H9 (cell line): ENCODE measurements at regions not wholly inside any gene's neighbourhood (a gene's known extent, or its start where the extent isn't known, plus 50 kb on each side); places are given as distances from the start of the nearest gene placed in this dataset.
A peak's percentile ranks its signal among the peaks of the same experiment; 100 is the strongest.

Experiments
- DNase-seq: peaks from one replicate; pipeline ENCODE4 v3.0.0-alpha.2; 2017
- H2AFZ ChIP-seq: one replicate; pipeline ENCODE4 v1.6.1; 2013; ENCODE audit warnings: mild to moderate bottlenecking, low read length, control low read depth, moderate library complexity
- H2AK5ac ChIP-seq: 2 replicates; pipeline ENCODE4 v1.6.1; 2013; ENCODE audit warnings: low read length, control low read depth, mixed read lengths; ENCODE audit not compliant: insufficient read length
- H2BK120ac ChIP-seq: one replicate; pipeline ENCODE4 v1.6.1; 2013; ENCODE audit warnings: low read depth, mild to moderate bottlenecking, low read length, control low read depth, inconsistent platforms; ENCODE audit not compliant: poor library complexity, severe bottlenecking
- H2BK12ac ChIP-seq: 2 replicates; pipeline ENCODE4 v1.6.1; 2013; ENCODE audit warnings: low read length, control low read depth, mixed read lengths, low read depth; ENCODE audit not compliant: insufficient read length
- H2BK15ac ChIP-seq: 2 replicates; pipeline ENCODE4 v1.6.1; 2013; ENCODE audit warnings: low read depth, low read length, control low read depth
- H2BK20ac ChIP-seq: one replicate; pipeline ENCODE4 v1.6.1; 2013; ENCODE audit warnings: low read depth, mild to moderate bottlenecking, low read length, control low read depth, inconsistent platforms; ENCODE audit not compliant: poor library complexity, severe bottlenecking
- H2BK5ac ChIP-seq: 2 replicates; pipeline ENCODE4 v1.6.1; 2013; ENCODE audit warnings: low read length, control low read depth, mixed read lengths; ENCODE audit not compliant: insufficient read length
- H3K14ac ChIP-seq: 2 replicates; pipeline ENCODE4 v1.6.1; 2013; ENCODE audit warnings: low read length, control low read depth; ENCODE audit not compliant: insufficient read depth
- H3K18ac ChIP-seq: 2 replicates; pipeline ENCODE4 v1.6.1; 2013; ENCODE audit warnings: low read depth, mild to moderate bottlenecking, mixed read lengths, low read length, control low read depth; ENCODE audit not compliant: insufficient read length
- H3K23ac ChIP-seq: 2 replicates; pipeline ENCODE4 v1.6.1; 2013; ENCODE audit warnings: low read length, control low read depth, mixed read lengths, low read depth; ENCODE audit not compliant: insufficient read length
- H3K23me2 ChIP-seq: 2 replicates; pipeline ENCODE4 v1.6.1; 2013; ENCODE audit warnings: low read depth, mild to moderate bottlenecking, mixed read lengths, low read length, control low read depth; ENCODE audit not compliant: insufficient read length, poor library complexity, severe bottlenecking
- H3K27ac ChIP-seq: 2 replicates; pipeline ENCODE4 v1.5.1; 2013; ENCODE audit warnings: low read length, control low read depth, mixed read lengths, low read depth; ENCODE audit not compliant: insufficient read length
- H3K27me3 ChIP-seq: 2 replicates; pipeline ENCODE4 v1.6.1; 2013; ENCODE audit warnings: low read length, control low read depth, inconsistent platforms; ENCODE audit not compliant: insufficient read depth
- H3K4ac ChIP-seq: 2 replicates; pipeline ENCODE4 v1.6.1; 2013; ENCODE audit warnings: low read depth, mild to moderate bottlenecking, control low read depth, inconsistent platforms, low read length, moderate library complexity
- H3K4me1 ChIP-seq: 2 replicates; pipeline ENCODE4 v1.6.1; 2013; ENCODE audit warnings: low read length, control low read depth, inconsistent platforms; ENCODE audit not compliant: insufficient read depth
- H3K4me2 ChIP-seq: 2 replicates; pipeline ENCODE4 v1.6.1; 2013; ENCODE audit warnings: low read length, control low read depth, mixed read lengths; ENCODE audit not compliant: insufficient read length, insufficient read depth
- H3K56ac ChIP-seq: 2 replicates; pipeline ENCODE4 v1.6.1; 2013; ENCODE audit warnings: low read depth, mild to moderate bottlenecking, mixed read lengths, low read length, control low read depth; ENCODE audit not compliant: insufficient read length
- H3K79me1 ChIP-seq: 2 replicates; pipeline ENCODE4 v1.6.1; 2013; ENCODE audit warnings: low read depth, mild to moderate bottlenecking, moderate library complexity, low read length, control low read depth, inconsistent platforms; ENCODE audit not compliant: insufficient read depth, poor library complexity, severe bottlenecking
- H3K79me2 ChIP-seq: 2 replicates; pipeline ENCODE4 v1.6.1; 2013; ENCODE audit warnings: low read length, control low read depth, inconsistent platforms; ENCODE audit not compliant: insufficient read depth
- H3K9ac ChIP-seq: 2 replicates; pipeline ENCODE4 v1.6.1; 2013; ENCODE audit warnings: low read length, control low read depth, mixed read lengths; ENCODE audit not compliant: insufficient read length; ENCODE audit errors: extremely low read depth
- H3K9me3 ChIP-seq: one replicate; pipeline ENCODE4 v1.6.1; 2013; ENCODE audit warnings: low read depth, low read length, inconsistent platforms; ENCODE audit not compliant: control insufficient read depth
- H3T11ph ChIP-seq: one replicate; pipeline ENCODE4 v1.6.1; 2013; ENCODE audit warnings: mild to moderate bottlenecking, low read length, control low read depth, inconsistent platforms
- H4K20me1 ChIP-seq: one replicate; pipeline ENCODE4 v1.6.1; 2013; ENCODE audit not compliant: control insufficient read depth, insufficient read length, insufficient read depth
- H4K5ac ChIP-seq: 2 replicates; pipeline ENCODE4 v1.6.1; 2013; ENCODE audit warnings: low read depth, mild to moderate bottlenecking, mixed read lengths, low read length, control low read depth; ENCODE audit not compliant: insufficient read length
- H4K8ac ChIP-seq: replicated peaks from 2 replicates; pipeline ENCODE4 v1.6.1; 2013; ENCODE audit warnings: low read length, control low read depth, mixed read lengths, low read depth; ENCODE audit not compliant: insufficient read length
- H4K91ac ChIP-seq: 2 replicates; pipeline ENCODE4 v1.6.1; 2013; ENCODE audit warnings: low read depth, mild to moderate bottlenecking, moderate library complexity, mixed read lengths, low read length, control low read depth; ENCODE audit not compliant: insufficient read length
- H3K27ac Mint-ChIP-seq, 3 experiments: 2 replicates in 2 of 3; 3 replicates in 1 of 3; pipeline ENCODE4 v1.8.0; 2020 to 2021; ENCODE audit warnings: mixed read lengths in 3 of 3, mild to moderate bottlenecking in 1 of 3, moderate library complexity in 1 of 3
- H3K27me3 Mint-ChIP-seq: 2 replicates; pipeline ENCODE4 v1.8.0; 2021; ENCODE audit warnings: low read depth, mild to moderate bottlenecking, moderate library complexity, mixed read lengths
- H3K36me3 Mint-ChIP-seq, 3 experiments: 2 replicates in 2 of 3; 3 replicates in 1 of 3; pipeline ENCODE4 v1.8.0; 2020 to 2021; ENCODE audit warnings: low read depth in 3 of 3, mixed read lengths in 3 of 3; ENCODE audit not compliant: insufficient read depth in 1 of 3
- H3K4me1 Mint-ChIP-seq, 2 experiments: 2 replicates each; pipeline ENCODE4 v1.8.0; 2020; ENCODE audit warnings: mixed read lengths in 2 of 2
- H3K4me3 Mint-ChIP-seq, 2 experiments: 2 replicates in 1 of 2; 3 replicates in 1 of 2; pipeline ENCODE4 v1.8.0; 2020 to 2021; ENCODE audit warnings: mild to moderate bottlenecking in 2 of 2, mixed read lengths in 2 of 2, moderate library complexity in 1 of 2
- H3K9me3 Mint-ChIP-seq, 2 experiments: 2 replicates in 1 of 2; 3 replicates in 1 of 2; pipeline ENCODE4 v1.8.0; 2020; ENCODE audit warnings: mild to moderate bottlenecking in 2 of 2, mixed read lengths in 2 of 2, moderate library complexity in 1 of 2
- WGBS: extraction: QIAGEN DNeasy Blood & Tissue Kit; methylation state at CpG from one replicate; pipeline ENCODE4 v1.1.7; 2013; ENCODE audit warnings: missing lambda C conversion rate, low lambda C conversion rate, mixed read lengths; ENCODE audit not compliant: insufficient read length; ENCODE audit errors: extremely low coverage; 5-methylcytosine and 5-hydroxymethylcytosine counted together
- TF ChIP-seq, protein P1 (sequence below): fragments of 200-600 bp; sonication (generic); conservative IDR thresholded peaks from 3 replicates; pipeline ENCODE4 v1.8.0; 2021; ENCODE audit warnings: antibody characterized with exemption, mild to moderate bottlenecking

DNA sequence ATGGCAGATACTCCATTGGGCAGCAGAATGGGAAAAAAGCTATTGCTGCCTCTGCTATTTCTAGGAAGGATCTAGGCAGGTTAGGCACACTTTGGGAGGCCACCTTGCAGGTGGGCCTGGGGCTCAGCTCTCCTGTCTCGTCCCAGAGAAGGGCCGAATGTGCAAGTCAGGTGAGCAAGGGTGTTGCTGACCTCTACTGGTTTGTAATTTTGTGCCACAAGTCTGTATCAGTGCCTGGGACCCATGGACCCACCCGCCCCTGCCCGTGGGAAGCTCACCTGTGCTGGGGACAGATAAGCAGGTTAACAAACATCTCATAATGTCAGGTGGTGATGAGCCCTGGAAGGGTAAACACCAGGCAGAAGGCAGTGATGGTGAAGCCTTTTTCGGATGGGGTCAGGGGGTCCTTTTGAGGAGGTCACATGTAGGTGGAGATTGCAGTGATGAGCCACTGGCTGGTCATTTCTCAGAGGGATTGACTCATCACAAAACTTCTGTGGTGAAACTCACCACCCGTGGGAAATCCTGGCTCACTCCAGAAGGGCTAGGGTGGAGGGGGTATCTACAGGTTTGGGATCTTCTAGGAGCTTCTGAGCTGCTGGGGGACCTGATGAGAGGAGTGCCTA lies 161.3 kb downstream of the KLF13 start:
- H2AFZ ChIP-seq: no peak overlapping the region
- no peak overlapping the region for H3K27ac ChIP-seq
- no peak overlapping the region for H3K4me3 Mint-ChIP-seq

More for the DNA sequence above, 161.3 kb downstream of the KLF13 start:
- peaks cover 2 to 12% of the 10 kb centered on the region in 2 experiments for H3K4me1 Mint-ChIP-seq
- Histone ChIP-seq H4K8ac (no peak overlapping the region), H3K9ac (no peak overlapping the region), H3K27me3 (peaks cover 10% of the 10 kb centered on the region; the same call in 1 of the 2 replicates), H3K56ac (no peak overlapping the region), H2BK20ac (no peak overlapping the region), H2BK15ac (no peak overlapping the region), H2BK12ac (no peak overlapping the region), H3K14ac (no peak overlapping the region), H3K18ac (no peak overlapping the region), H3K4me1 (no peaks in the 10 kb centered on the region), H3T11ph (no peak overlapping the region), H3K23ac (no peak overlapping the region), H2BK5ac (no peak overlapping the region), H3K79me2 (no peaks in the 10 kb centered on the region), H3K4me2 (no peak overlapping the region), H3K23me2 (no peaks in the 10 kb centered on the region), H3K9me3 (no peaks in the 10 kb centered on the region), H2BK120ac (no peak overlapping the region), H4K5ac (no peak overlapping the region), H3K4ac (no peak overlapping the region), H2AK5ac (no peak overlapping the region), H3K79me1 (no peaks in the 10 kb centered on the region), H4K20me1 (peaks cover 2% of the 10 kb centered on the region), H4K91ac (no peak overlapping the region)
- H3K27ac Mint-ChIP-seq: no peak overlapping the region
- TF ChIP-seq, protein P1, sequence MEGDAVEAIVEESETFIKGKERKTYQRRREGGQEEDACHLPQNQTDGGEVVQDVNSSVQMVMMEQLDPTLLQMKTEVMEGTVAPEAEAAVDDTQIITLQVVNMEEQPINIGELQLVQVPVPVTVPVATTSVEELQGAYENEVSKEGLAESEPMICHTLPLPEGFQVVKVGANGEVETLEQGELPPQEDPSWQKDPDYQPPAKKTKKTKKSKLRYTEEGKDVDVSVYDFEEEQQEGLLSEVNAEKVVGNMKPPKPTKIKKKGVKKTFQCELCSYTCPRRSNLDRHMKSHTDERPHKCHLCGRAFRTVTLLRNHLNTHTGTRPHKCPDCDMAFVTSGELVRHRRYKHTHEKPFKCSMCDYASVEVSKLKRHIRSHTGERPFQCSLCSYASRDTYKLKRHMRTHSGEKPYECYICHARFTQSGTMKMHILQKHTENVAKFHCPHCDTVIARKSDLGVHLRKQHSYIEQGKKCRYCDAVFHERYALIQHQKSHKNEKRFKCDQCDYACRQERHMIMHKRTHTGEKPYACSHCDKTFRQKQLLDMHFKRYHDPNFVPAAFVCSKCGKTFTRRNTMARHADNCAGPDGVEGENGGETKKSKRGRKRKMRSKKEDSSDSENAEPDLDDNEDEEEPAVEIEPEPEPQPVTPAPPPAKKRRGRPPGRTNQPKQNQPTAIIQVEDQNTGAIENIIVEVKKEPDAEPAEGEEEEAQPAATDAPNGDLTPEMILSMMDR: peak; percentile 23; the same call in 1 of the 3 replicates
- peaks cover 18 to 22% of the 10 kb centered on the region in 2 experiments for H3K9me3 Mint-ChIP-seq
- peaks cover 25% of the 10 kb centered on the region for H3K27me3 Mint-ChIP-seq
- WGBS: no CpG with 5 or more reads among the region's 6 CpGs
- peaks cover 9 to 19% (median 12%) of the 10 kb centered on the region in 3 experiments for H3K36me3 Mint-ChIP-seq
- DNase-seq: peak; percentile 39
